CD4-positive, alpha-beta T cell (primary cell): ENCODE measurements at regions not wholly inside any gene's neighbourhood (a gene's known extent, or its start where the extent isn't known, plus 50 kb on each side); places are given as distances from the start of the nearest gene placed in this dataset.

ENCODE experiments used
- ATAC-seq: fragments of 200-7000 bp; cut with Tn5 transposase; one replicate; pipeline ENCODE4 v1.10.0; 2022; ENCODE audit warnings: mild to moderate bottlenecking; ENCODE audit not compliant: poor library complexity
- CTCF ChIA-PET: fragments of 350-600 bp; sonication (Branson Sonifier 250); formaldehyde crosslinking; loops from one replicate; lab custom pipeline; 2021; ENCODE audit warnings: antibody characterized with exemption, inconsistent platforms; lab: Charles Lee
- POLR2A ChIA-PET: fragments of 350-600 bp; sonication (Branson Sonifier 250); formaldehyde crosslinking; loops from one replicate; lab custom pipeline; 2021; ENCODE audit warnings: antibody characterized with exemption, inconsistent platforms; lab: Charles Lee
- DNase-seq, 14 experiments: peaks; one replicate each; pipeline ENCODE4 v3.0.0-alpha.2; 2013 to 2020; ENCODE audit warnings: mixed read lengths in 2 of 14
- H3K27ac ChIP-seq, 2 donors: one replicate each; pipeline versions ENCODE4 v1.5.1 to v1.7.0; 2013; ENCODE audit warnings: low read length in 2 of 2, low read depth in 1 of 2, mild to moderate bottlenecking in 1 of 2
- H3K27me3 ChIP-seq, 2 experiments: 1 replicate in 1 of 2; 2 replicates in 1 of 2; pipeline versions ENCODE4 v1.6.1 to v1.7.0; 2013; ENCODE audit warnings: low read length in 2 of 2, control low read depth in 1 of 2, mild to moderate bottlenecking in 1 of 2, moderate library complexity in 1 of 2; ENCODE audit not compliant: insufficient read depth in 2 of 2, control insufficient read depth in 1 of 2
- H3K36me3 ChIP-seq: one replicate; pipeline ENCODE4 v1.6.1; 2013; ENCODE audit warnings: low read length, control low read depth; ENCODE audit not compliant: insufficient read depth
- H3K4me1 ChIP-seq: one replicate; pipeline ENCODE4 v1.6.1; 2013; ENCODE audit warnings: low read length, control low read depth; ENCODE audit not compliant: insufficient read depth
- H3K4me3 ChIP-seq: one replicate; pipeline ENCODE4 v1.5.1; 2013; ENCODE audit warnings: mild to moderate bottlenecking, low read length, moderate library complexity
- H3K9me3 ChIP-seq, 2 experiments: 1 replicate in 1 of 2; 2 replicates in 1 of 2; pipeline versions ENCODE4 v1.6.1 to v1.7.0; 2013; ENCODE audit warnings: low read length in 2 of 2, mild to moderate bottlenecking in 2 of 2, control low read depth in 1 of 2, moderate library complexity in 1 of 2; ENCODE audit not compliant: control insufficient read depth in 1 of 2, insufficient read depth in 1 of 2
- H3K27ac Mint-ChIP-seq: one replicate; pipeline ENCODE4 v1.8.0; 2020; ENCODE audit warnings: mixed read lengths
- H3K27me3 Mint-ChIP-seq: one replicate; pipeline ENCODE4 v1.8.0; 2021; ENCODE audit warnings: mixed read lengths
- H3K36me3 Mint-ChIP-seq: one replicate; pipeline ENCODE4 v1.8.0; 2021; ENCODE audit warnings: low read depth, mixed read lengths
- H3K4me1 Mint-ChIP-seq: one replicate; pipeline ENCODE4 v1.8.0; 2021; ENCODE audit warnings: low read depth, mixed read lengths
- H3K4me3 Mint-ChIP-seq: one replicate; pipeline ENCODE4 v1.8.0; 2020; ENCODE audit warnings: mild to moderate bottlenecking, mixed read lengths
- H3K9me3 Mint-ChIP-seq: one replicate; pipeline ENCODE4 v1.8.0; 2020; ENCODE audit warnings: mixed read lengths
- CTCF ChIP-seq: fragments of 200-600 bp; IDR thresholded peaks from one replicate; pipeline ENCODE4 v1.8.0; 2022; ENCODE audit warnings: antibody characterized with exemption, mild to moderate bottlenecking
- intact Hi-C, 2 experiments: fragments of 100-400 bp; cut with DNase I in 1 of 2; cut with micrococcal nuclease in 1 of 2; formaldehyde crosslinking; loops; one replicate each; pipeline versions ENCODE4 v1.15.1 to v1.9.0; 2023 to 2025; cut with DNase I, micrococcal nuclease

GRCh38 chr16:61083711-61084110 lies 952.5 kb downstream of the CDH8 start:
- Histone ChIP-seq H3K4me3 (no peak overlapping the region), H3K27ac (no peak overlapping the region), H3K9me3 (peaks cover 4 to 8% of the 10 kb centered on the region in 2 experiments), H3K27me3 (no peaks in the 10 kb centered on the region), H3K4me1 (no peaks in the 10 kb centered on the region), H3K36me3 (no peaks in the 10 kb centered on the region)
- Mint-ChIP-seq H3K9me3 (peaks cover 13% of the 10 kb centered on the region), H3K4me3 (no peak overlapping the region), H3K4me1 (no peaks in the 10 kb centered on the region), H3K27me3 (no peaks in the 10 kb centered on the region), H3K27ac (no peak overlapping the region), H3K36me3 (no peaks in the 10 kb centered on the region)
- TF ChIP-seq CTCF: no peak
- POLR2A ChIA-PET: no interaction called here
- CTCF ChIA-PET: interaction anchor here (0.5 kb wide), 1 partner anchor 120 kb away, joined by 3 read pairs; no protein-coding TSS in a partner anchor
- intact Hi-C loops: no loop called here
- ATAC-seq: no peak
- no peak for DNase-seq

- Histone ChIP-seq H3K4me1 (no peaks in the 10 kb centered on the region), H3K27ac (no peak overlapping the region), H3K4me3 (no peak overlapping the region), H3K27me3 (no peaks in the 10 kb centered on the region), H3K36me3 (no peaks in the 10 kb centered on the region), H3K9me3 (peaks cover 0 to 12% of the 10 kb centered on the region in 2 experiments)
- Mint-ChIP-seq H3K27ac (no peak overlapping the region), H3K27me3 (no peaks in the 10 kb centered on the region), H3K9me3 (peaks cover 22% of the 10 kb centered on the region), H3K4me3 (no peak overlapping the region), H3K4me1 (no peaks in the 10 kb centered on the region), H3K36me3 (no peaks in the 10 kb centered on the region)
- POLR2A ChIA-PET: no interaction called here
- CTCF ChIA-PET: no interaction called here
- DNase-seq: no peak
- no peak for ATAC-seq
- intact Hi-C loops: no loop called here
- TF ChIP-seq CTCF: no peak
Observed at GRCh38 chr16:61074324-61074723, 961.9 kb downstream of the CDH8 start.

GRCh38 chr16:61057635-61058034 lies 978.6 kb downstream of the CDH8 start:
- Mint-ChIP-seq H3K4me3 (no peak overlapping the region), H3K4me1 (no peaks in the 10 kb centered on the region), H3K27ac (no peak overlapping the region), H3K9me3 (peaks cover 20% of the 10 kb centered on the region), H3K36me3 (no peaks in the 10 kb centered on the region), H3K27me3 (no peaks in the 10 kb centered on the region)
- no peaks in the 10 kb centered on the region for H3K27me3 ChIP-seq
- H3K27ac ChIP-seq: no peak overlapping the region
- DNase-seq (no peak), ATAC-seq (no peak)
- no peak overlapping the region for H3K4me3 ChIP-seq
- no peaks in the 10 kb centered on the region for H3K36me3 ChIP-seq
- CTCF ChIA-PET: no interaction called here
- H3K9me3 ChIP-seq: peaks cover 5 to 6% of the 10 kb centered on the region in 2 experiments
- intact Hi-C loops: no loop called here
- H3K4me1 ChIP-seq: no peaks in the 10 kb centered on the region
- no peak for TF ChIP-seq CTCF
- POLR2A ChIA-PET: no interaction called here
